DND-41 (cell line): ENCODE measurements at regions not wholly inside any gene's neighbourhood (a gene's known extent, or its start where the extent isn't known, plus 50 kb on each side); places are given as distances from the start of the nearest gene placed in this dataset.

Experiments used
- CTCF ChIP-seq: IDR thresholded peaks from 2 replicates; pipeline ENCODE4 v1.5.1; 2012; ENCODE audit warnings: borderline replicate concordance, low read length, moderate library complexity, mild to moderate bottlenecking; ENCODE audit not compliant: poor library complexity, severe bottlenecking; ENCODE audit errors: extremely low read depth
- EZH2 ChIP-seq: IDR thresholded peaks from 3 replicates; pipeline ENCODE4 v1.6.1; 2012; ENCODE audit warnings: borderline replicate concordance, low read depth, mild to moderate bottlenecking, moderate library complexity, low read length, inconsistent platforms; ENCODE audit not compliant: severe bottlenecking

- no peak for TF ChIP-seq CTCF
- no peak for TF ChIP-seq EZH2
These were observed 451.5 kb upstream of the MAN1A1 start for GRCh38 chr6:119801056-119801455.
